Colon (tissue), 2 donors: ENCODE measurements at regions not wholly inside any gene's neighbourhood (a gene's known extent, or its start where the extent isn't known, plus 50 kb on each side); places are given as distances from the start of the nearest gene placed in this dataset.
"Not testable (repeated sequence)": the region's sequence is repeated elsewhere in the genome, so short reads cannot be mapped to it uniquely, and the experiment has no call there.

ENCODE experiments used
- FAIRE-seq: peaks from 2 replicates; lab custom pipeline; 2012; peaks lifted over from hg19 to GRCh38; lab: Jason Lieb, UNC
- donor health status: control.
- donor health status: control.

GRCh38 chr3:161602475-161602874 lies 105.9 kb downstream of the OTOL1 start:
- FAIRE-seq, result no peak

DNA sequence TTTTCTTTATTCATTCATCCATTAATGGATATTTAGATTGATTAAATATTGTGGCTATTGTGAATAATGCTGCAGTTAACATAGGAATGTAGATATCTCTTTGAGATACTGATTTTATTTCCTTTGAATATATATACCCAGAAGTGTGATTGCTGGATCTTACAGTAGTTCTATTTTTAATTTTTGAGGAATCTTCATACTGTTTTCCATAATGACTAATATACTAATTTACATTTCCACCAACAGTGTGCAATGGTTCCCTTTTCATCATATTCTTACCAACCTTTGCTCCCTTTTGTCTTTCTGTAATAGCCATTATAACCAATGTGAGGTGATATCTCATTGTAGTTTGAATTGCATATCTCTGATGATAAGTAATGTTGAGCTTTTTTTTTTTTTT lies 106.3 kb downstream of the OTOL1 start:
- FAIRE-seq, result no peak

DNA sequence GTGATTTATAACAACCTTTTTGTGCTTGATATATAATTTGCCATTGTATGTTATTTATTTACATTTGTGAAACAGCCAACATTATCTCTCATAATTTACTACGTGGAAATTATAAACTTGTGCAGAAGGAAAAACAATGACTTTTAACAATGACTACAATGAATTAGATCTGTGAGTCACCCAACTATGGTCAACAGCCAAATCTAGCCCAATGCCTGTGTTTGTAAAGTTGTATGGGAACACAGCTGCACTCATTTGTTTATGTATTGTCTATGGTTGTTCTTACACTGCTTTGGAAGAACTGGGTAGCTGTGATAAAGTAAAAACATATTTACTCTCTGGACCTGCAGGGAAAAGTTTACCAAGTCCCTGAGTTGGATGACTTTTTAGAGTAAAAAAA lies 110.4 kb downstream of the OTOL1 start:
- FAIRE-seq, result no peak

DNA sequence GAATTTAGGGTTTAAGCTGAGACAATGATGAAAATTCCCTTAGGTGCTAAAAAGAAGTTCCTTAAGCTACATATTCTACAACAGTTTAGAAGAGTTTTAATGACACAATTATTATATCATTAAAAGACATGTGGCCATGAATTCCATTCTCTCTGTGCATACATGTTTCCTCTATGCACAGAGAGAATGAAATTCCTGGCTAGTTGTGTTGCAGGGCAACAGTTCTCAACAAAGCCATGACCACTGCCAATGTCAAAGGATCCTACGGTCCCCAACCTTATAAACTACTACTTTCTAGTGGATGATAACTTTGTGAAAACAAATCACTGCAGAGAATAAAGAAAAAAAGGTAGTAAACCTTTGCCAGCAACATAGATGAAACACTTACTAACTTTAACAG lies 122.7 kb downstream of the OTOL1 start:
- FAIRE-seq, result no peak

DNA sequence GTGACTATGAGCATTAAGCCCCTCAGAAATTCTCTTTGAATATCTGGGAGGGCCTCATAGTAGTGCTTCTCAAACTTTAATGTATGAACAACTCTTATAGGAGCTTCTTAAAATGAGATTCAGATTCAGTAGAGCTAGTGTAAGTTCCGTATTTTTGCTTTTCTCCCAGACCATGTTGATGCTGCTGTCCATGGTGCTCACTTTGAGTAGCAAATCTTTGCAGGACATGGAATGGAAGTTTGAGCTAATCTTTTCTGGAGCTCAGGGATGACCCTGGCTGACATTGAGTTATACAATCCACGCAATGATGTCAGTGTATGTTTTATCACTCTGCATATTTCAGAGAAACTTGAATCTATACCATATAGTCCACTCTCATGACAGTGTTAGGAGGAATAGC lies 134.2 kb downstream of the OTOL1 start:
- FAIRE-seq, result no peak

DNA sequence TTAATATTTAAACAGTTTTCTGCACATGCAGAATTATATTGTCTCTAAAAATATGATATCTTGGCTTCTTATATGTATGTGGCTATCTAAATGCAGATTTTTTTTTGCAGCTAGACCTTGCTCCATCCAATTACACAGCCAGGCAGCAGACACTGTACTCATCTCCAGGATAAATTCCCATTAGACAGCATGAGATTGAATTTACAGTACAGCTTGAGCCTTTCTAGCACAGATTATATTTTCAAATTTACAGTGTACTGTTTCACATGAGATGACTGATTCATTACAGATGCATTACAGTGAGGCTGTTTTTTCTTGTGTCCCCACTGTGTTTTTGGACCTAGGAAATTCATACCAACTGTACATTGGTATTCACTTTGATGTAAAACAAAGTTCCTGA lies 134.9 kb downstream of the OTOL1 start:
- FAIRE-seq, result no peak

DNA sequence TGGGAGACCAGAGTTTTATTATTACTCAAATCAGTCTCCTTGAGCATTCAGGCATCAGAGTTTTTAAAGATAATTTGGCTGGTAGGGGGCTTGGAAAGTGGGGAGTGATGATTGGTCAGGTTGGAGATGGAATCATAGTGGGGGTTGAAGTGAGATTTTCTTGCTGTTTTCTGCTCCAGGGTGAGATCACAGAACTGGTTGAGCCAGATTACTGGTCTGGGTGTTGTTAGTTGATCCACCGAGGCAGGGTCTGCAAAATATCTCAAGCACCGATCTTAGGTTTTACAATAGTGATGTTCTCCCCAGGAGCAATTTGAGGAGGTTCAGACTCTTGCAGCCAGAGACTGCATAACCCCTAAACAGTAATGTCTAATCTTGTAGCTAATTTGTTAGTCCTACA lies 141.0 kb downstream of the OTOL1 start:
- no peak for FAIRE-seq

GRCh38 chr3:161639095-161639494 lies 142.5 kb downstream of the OTOL1 start:
- FAIRE-seq, result not testable (repeated sequence)

DNA sequence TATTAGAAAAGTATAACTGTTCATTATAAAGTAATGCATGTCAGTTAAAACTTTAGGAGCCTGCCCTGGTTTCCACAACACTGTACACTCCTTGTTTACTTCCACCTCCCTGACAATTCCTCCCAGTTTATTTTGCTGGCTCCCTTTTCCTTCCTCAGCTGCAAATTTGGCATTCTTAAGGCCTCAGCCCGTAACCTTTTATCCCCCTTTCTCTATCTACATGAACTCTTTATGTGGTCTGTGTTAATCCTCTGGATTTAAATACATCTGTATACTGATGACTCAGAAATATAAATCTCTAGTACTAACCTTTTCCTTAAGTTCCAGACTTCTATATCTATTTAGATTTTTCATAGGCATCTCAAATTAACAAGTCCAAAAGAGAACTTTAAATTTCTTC lies 143.6 kb downstream of the OTOL1 start:
- no peak for FAIRE-seq

GRCh38 chr3:161641287-161641686 lies 144.7 kb downstream of the OTOL1 start:
- no peak for FAIRE-seq

GRCh38 chr3:161644891-161645635 lies 148.5 kb downstream of the OTOL1 start:
- no peak for FAIRE-seq

DNA sequence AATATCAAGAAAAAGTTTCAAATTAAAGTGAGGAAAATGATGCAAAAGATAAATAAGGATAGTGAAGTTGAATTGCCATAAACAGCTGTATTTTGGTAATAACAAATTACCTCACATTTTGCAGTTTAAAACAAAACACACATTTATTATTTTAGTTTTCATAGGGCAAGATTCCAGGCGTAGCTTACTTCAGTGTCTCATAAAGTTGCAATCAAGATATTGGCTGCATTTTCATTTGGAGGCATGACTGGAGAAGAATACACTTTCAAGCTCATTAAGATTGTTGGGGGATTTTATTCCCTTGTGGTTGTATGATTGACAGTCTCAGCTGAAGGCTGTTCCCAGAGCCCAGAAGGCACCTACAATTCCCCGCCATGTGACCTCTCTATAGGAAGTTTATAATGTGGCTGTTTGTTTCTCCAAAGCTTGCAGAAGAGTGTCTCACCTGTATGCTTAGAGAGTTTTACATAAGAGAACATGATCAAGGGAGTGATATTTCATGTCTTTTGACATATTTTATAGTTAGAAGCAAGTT lies 151.4 kb downstream of the OTOL1 start:
- no peak for FAIRE-seq

- no peak for FAIRE-seq
Measured at GRCh38 chr3:161649900-161650484, 153.4 kb downstream of the OTOL1 start.

- no peak for FAIRE-seq
Measured at GRCh38 chr3:161657786-161658185, 161.2 kb downstream of the OTOL1 start.

GRCh38 chr3:161671141-161671540 lies 174.5 kb downstream of the OTOL1 start:
- FAIRE-seq, result no peak

DNA sequence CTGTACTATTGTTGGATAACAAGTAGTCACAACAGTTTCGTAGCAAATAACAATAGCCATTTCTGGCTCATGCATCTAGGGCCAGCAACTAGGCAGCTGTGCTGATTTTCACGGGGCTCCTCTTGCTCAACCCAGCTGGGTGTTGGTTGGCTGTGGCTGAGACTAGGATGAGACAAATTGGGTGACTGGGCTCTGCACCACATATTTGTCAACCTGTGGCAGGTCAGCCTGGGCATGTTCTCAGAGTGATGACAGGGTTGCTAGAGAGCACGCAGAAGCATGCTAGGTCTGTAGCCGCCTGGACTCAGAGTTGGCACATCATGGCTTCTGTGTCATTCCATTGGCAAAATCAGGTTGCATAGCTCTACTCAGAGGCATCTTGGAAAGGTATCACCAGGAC lies 175.9 kb downstream of the OTOL1 start:
- no peak for FAIRE-seq

DNA sequence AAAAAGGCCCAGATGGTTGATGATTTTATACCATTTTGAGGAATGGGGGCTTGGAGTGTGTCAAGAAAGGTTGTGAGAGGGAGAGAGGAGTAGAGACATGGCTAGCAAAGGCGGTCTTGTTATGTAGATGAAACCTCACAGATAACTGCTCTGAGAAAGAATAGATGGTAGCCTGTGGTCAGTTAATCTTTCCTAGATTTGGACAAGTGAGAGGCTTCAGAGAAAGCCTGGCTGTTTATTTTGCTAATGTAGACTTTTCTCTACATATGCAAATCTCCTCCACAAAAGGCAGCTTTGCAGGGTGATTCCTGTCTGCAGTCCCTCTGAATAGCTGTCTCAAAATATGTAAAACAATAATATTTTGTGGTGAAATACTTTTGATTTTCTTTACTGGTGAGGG lies 177.3 kb downstream of the OTOL1 start:
- no peak for FAIRE-seq

GRCh38 chr3:161674402-161674801 lies 177.8 kb downstream of the OTOL1 start:
- FAIRE-seq, result no peak

DNA sequence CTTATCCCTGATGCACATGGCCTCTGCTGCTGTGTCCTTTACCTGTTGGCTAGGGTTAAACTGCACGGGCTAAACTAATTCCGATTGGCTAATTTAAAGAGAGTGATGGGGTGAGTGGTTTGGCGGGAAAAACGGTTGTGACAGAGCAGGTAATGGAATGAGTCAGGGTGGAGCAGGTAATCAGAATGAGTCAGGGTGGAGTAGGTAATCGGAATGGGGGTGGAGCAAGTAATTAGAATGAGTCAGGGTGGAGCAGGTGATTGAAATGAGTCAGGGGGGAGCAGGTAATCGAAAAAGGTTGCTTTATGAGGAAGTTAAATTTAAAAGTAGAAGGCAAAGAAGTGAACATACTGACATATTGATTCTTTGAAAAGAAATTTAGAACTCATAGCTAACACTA lies 185.2 kb downstream of the OTOL1 start:
- FAIRE-seq, result not testable (repeated sequence)

DNA sequence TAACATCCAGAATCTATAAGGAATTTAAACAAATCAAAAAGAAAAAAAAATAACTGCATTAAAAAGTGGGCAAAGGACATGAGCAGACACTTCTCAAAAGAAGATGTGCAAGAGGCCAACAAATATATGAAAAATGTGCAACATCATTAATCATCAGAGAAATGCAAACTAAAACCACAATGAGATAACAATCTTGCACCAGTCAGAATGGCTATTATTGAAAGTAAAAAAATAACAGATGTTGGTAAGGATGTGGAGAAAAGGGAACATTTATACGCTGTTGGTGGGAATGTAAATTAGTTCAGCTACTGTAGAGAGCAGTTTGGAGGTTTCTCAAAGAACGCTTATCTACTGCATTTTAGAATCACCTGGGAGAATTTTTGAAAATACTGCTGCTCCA lies 186.1 kb downstream of the OTOL1 start:
- no peak for FAIRE-seq

DNA sequence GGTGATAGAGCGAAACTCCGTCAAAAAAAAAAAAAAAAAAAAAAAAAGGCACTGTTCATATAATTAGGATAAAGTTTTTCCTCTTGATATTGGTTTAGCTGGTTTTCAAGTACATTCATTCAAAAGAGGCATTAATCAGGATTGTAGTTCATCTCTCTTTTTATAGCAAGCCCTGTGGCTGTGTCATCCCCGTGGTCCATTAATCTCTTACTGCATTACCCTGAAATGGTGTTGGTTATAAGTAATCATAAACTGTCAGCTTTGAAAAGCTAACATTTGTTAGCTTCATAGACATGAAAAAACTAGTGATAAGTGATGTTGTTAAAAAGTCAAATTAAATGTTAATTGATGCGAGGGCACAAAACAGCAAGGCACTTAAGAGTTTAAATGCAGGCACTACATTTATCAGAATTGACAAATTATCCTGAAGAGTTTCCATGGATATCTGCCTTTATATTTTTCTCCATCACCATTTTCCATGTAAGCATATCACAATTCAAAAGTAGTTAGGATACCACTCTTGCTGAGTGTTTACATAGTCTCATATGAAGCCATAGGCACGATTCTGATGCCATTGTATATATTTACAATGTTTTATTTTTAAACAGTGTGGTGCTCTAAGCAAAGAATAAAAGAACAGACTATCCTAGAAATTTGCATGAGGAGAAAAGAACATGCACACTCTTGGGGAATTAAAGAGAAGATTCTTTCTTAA lies 193.1 kb downstream of the OTOL1 start:
- no peak for FAIRE-seq

GRCh38 chr3:161690299-161690620 lies 193.7 kb downstream of the OTOL1 start:
- no peak for FAIRE-seq

DNA sequence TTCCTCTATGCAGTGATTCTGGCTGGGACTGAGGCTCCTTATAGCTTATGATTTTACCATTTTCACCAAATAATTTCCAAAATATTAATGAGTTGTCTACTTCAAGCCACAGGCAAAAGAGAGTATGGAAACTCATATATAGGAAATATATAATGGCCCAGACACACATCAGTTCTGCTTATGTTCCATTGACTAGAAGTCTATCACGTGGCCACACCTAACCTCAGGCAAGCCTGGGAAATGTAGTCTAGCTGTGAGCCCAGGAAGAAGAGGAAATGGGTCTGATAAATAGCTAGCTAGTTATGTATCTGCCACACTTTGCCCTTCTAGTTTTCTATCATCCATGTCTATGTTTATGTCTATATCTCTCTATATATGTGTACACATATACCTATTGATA lies 195.1 kb downstream of the OTOL1 start:
- no peak for FAIRE-seq
